Activated CD8-positive, alpha-beta memory T cell treated with anti-CD3 and anti-CD28 coated beads for 24 hours (primary cell): ENCODE measurements at regions not wholly inside any gene's neighbourhood (a gene's known extent, or its start where the extent isn't known, plus 50 kb on each side); places are given as distances from the start of the nearest gene placed in this dataset.

Source experiments
- DNase-seq: peaks from one replicate; pipeline ENCODE4 v3.0.0-alpha.2; 2020

- DNase-seq, result no peak
Measured at GRCh38 chr19:28971049-28971448, 241.9 kb downstream of the UQCRFS1 start.

DNA sequence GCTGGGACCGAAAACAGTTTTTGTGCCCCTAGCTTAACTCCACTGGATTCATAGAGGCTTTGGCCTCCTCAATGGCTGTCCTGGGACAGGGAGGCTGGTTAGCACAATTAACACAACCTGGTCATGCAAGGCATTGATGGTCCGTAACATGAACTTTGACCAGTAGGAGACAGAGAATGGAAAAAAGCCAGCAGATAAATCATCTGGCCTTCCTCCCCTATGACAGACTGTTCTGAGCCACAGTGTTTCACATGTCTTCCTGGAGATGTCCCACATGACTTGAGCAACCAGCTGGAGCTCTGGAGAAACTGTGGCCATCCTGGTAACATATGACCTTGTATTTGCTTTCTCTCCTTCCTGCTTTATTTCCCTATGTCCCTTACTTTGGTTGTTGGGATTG lies 244.2 kb downstream of the UQCRFS1 start:
- DNase-seq, result no peak

DNA sequence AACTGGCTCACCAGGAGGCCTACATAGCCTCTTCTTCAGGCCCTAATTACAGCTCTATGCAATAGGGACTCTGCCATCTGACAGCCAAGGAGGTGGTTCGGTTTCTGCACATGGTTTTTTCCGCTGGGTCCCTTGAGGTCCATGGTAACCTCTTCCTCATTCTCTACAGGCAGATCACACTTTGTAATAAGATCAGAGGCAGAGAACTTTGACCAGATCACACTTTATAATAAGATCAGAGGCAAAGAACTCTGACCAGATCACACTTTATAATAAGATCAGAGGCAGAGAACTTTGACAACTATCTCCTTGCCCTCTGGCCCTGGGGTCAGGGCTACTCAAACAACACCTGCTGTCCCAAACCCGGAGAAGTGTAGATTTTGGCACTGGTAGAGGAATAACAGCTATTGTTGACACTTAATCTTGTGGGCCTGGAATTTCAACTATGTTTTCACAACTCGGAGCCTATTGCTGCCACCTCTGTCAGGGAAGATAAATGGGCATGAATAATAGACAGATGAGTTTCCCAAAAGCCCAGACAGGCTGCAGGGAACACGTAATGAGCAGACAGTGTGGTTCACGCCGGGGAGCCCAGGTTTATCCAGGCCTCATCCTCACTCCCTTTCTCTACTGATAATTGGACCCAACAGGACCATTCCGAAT lies 246.1 kb downstream of the UQCRFS1 start:
- no peak for DNase-seq

GRCh38 chr19:28964500-28964899 lies 248.5 kb downstream of the UQCRFS1 start:
- no peak for DNase-seq

DNA sequence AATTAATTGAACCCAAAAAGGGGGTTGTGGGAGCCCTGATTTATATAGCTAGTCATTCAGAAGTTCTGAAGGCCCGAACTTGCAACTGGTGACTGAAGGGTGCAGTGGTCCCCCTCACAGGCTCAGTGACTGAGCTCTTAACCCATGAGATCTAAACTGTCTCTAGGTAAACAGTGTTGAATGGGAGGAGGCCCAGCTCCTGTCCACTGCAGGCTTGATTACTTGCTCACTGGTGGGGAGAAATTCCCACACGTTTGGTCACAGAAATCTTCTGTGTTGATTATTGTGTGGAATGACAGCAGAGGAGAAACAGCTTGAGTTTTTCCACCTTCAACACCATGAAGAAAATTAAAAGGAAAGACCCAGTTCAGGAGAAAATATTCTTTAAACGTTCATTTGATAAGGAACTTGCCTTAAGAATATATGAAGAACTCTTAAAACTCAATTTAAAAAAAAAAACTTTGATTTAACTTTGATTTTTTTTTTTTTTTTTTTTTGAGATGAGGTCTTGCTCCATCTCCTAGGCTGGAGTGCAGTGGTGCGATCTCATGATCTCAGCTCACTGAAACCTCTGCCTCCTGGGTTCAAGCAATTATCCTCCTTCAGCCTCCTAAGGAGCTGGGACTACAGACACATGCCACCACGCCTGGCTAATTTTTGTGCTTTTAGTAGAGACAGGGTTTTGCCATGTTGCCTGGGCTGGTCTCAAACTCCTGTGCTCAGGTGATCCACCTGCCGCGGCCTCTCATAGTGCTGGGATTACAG lies 249.3 kb downstream of the UQCRFS1 start:
- DNase-seq, result no peak

DNA sequence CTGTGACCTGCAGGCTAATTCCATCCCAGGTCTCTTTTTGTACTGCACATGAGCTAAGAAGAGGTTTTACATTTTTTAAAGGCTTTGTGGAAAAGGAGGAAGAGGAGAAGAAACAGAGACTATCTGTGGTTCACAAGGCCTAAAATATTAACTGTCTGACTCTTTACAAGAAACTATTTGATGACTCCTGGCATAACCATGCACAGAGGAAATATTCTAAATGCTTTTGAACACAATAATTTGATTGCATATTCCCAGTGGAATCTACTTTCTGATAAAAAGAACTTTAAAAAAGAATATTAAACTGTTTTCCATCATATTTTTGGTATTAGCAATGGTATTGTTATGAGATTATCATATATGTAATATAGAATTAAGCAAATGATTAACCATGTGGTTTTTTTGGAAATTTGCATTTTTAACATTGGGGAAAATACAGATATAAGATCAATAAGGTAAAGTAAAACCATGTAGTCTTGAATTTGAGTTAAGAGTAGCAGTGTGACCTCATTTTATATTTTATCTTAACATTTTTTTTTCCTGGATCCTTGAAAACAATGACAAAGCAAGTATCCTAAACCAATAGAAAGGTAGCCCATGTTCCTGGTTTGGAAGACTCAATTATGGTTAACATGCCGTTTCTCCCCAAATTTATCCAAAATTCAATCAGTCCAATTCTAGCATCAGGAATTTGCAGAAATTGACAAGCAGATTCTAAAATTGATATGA lies 251.0 kb downstream of the UQCRFS1 start:
- no peak for DNase-seq

DNA sequence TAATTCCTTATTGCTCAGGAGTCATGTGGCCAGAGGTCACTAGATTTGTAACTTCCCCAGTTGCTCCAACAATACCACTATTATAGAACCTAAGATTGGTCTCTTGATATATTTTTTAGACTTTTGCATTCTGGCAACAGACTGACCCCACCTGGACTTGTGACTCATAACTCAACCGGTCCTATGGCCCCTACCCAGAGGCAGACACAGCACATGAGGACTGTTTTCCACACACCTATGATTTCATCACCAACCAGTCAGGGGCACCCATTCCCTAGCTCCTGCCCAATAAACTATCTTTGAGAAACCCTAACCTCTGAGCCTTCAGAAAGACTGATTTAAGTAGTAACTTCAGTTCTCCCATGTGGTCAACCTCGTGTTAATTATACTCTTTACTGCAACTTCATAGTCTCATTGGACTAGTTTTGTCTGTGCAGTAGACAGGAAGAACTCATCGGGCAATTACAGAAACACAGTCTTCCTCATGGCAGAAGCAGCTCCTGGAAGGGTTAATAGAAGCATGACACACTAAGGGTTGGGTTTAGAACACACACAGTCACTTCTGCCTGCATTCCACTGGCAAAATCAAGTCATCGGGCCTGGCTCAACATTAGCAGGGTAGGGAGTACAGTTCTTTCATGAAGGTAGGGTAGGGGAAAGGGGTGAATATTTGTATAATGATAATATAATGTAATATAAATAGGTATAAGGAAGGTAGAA lies 251.8 kb downstream of the UQCRFS1 start:
- DNase-seq, result no peak

- no peak for DNase-seq
Measured at GRCh38 chr19:28960586-28960985, 252.4 kb downstream of the UQCRFS1 start.

DNA sequence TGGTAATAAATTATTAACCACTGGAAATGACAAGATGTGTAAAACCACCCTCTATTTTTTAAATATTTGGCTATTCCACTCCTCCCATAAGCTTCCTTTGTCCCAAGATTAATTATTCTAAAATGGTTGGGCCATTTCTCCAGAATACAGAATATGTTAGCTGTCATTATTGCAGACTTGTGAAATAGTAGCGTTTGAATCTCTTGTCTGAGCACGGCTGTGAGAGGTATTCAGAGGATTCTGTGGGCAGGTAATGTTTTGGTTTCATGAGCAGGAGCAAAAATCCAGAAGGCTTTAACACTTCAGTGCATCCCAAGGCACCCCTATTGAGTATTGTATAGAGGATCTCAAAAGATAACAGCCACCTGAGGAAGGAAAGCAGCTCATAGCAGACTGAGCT lies 256.0 kb downstream of the UQCRFS1 start:
- no peak for DNase-seq

GRCh38 chr19:28956421-28956820 lies 256.5 kb downstream of the UQCRFS1 start:
- no peak for DNase-seq

DNA sequence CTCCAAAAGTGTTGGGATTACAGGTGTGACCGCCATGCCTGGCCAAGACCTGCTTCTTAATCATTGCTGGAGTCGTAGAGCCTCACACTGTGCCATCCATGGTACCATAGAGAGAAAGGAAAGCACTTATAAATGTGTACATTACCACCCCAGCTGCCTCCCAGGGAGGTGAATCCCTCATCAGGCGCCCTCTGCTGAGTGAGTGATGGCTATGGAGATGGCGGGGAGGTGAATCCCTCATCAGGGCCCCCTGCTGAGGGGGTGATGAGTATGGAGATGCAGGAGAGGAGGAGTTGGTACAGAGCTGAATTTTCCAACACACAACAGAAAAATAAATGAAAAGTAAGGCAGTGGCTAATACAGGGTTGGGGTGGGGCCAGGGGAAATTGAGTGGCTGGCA lies 263.4 kb downstream of the UQCRFS1 start:
- no peak for DNase-seq

DNA sequence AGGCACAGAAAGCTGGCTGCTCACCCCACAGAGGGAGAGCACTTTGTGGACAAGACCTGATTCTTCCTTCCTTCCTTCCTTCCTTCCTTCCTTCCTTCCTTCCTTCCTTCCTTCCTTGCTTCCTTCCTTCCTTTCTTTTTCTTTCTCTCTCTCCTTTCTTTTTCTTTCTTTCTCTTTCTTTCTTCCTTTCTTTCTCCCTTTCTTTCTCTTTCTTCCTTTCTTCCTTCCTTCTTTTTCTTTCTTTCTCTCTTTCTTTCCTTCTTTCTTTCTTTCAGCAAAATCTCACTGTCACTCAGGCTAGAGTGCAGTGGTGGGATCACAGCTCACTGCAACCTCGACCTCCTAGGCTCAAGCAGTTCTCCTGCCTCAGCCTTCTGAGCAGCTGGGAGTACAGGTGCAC lies 263.9 kb downstream of the UQCRFS1 start:
- DNase-seq, result no peak

GRCh38 chr19:28948566-28948965 lies 264.4 kb downstream of the UQCRFS1 start:
- no peak for DNase-seq

GRCh38 chr19:28948026-28948425 lies 264.9 kb downstream of the UQCRFS1 start:
- DNase-seq, result no peak

DNA sequence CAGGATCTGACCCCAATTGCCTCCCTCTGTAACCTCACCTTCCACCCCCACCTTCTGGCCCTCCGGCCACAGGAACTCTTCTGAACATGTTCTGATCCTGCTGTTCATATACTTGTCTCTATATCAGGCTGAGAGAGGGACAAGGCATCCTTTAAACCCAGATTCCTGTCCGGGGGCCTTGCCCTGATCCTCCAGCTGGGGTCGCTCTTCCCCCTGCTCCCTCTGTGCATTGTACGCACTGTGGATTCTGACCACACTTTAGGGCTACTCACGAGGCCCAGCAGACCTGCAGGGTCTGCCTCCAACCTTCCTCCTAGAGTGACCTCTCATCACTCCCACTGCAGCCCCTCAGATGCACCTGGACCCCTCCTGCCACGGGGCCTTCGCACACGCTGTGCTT lies 269.3 kb downstream of the UQCRFS1 start:
- DNase-seq, result no peak

DNA sequence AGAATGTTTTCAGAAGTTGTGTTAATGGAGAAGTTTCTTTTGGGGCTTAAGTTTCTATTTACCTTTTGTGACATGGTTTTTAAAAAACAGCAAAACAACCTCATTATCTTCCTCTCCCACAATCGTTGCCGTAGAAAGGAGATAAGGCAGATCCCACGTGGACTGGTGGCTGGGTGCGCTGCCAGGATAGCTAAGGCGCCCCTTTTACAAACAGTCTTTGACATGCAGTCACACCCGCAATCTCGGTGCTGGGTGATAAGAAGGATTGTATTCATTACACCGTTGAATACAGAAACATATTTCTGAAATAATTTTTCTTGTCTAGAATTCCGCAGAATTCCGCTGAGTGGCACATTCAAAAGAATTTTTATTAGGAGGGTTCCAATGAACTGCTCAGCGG lies 271.1 kb downstream of the UQCRFS1 start:
- DNase-seq, result no peak

DNA sequence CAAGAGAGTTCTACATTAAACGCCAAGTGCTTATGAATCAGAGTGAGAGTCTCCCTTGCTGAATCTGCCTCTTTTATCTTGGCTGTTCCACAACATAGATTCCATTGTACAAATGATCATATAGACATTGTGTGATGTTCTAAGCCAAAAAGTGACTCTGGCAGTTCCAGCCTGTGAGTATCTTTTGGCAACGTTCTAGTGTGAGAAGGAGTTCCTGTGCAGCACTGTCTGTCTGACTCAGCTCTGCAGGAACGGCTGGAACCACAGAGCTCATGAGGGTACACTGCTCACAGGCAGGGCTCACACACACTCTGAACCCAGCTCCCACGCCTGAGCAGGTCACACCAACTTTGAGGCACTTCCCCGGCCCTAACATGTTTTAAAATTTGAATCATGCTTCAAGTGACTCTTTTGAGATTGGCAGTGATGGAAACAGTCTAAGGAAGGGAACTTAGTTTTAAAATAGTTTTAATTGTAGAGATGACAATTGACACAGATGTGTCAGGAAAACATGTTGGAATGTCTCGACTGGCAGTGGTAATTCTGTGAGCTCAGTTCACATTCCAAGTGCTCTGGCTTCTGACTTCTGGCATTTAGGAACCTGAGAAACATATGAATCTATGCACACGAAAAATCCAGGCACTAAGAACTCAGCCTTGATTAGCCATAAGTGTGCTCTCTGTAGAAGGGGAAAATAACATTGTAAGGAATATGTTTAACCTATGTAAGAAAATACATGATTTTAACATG lies 272.0 kb downstream of the UQCRFS1 start:
- no peak for DNase-seq

DNA sequence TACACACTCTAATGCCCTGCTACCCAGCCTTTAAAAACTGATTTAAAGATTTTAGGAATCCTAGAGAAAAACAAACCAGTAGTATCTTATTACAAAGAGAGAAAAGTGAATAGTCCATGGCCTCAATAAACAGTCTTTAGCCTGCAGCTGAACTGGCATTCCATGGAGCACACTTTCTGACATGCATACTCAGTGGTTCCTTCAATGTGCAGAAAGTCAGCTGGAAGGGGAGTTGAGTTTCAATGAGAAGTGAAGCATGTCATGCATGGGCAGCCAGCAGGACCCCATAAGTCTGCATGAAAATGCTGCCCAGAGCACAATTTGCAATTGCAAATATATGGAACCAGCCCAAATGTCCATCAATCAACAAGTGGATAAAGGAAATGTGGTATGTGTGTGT lies 273.7 kb downstream of the UQCRFS1 start:
- DNase-seq, result no peak

DNA sequence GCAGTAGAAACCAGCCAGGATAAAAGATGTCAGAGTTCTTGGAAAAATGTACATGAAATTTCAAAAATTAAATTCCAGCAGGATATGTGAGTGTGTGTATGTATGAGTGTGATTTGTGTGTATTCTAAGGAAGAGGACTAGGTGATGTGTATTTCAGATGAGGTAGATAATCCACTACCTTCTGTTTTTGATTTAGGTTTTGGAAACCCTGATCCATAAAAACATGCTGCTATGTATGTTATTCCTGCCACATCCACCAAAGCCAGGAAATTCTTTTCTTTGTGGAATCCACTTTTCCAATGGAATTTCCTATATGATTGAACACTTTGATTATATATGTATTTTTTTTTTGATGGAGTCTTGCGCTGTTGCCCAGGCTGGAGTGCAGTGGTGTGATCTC lies 276.9 kb downstream of the UQCRFS1 start:
- DNase-seq, result no peak

- no peak for DNase-seq
Measured at GRCh38 chr19:28934631-28935030, 278.3 kb downstream of the UQCRFS1 start.

DNA sequence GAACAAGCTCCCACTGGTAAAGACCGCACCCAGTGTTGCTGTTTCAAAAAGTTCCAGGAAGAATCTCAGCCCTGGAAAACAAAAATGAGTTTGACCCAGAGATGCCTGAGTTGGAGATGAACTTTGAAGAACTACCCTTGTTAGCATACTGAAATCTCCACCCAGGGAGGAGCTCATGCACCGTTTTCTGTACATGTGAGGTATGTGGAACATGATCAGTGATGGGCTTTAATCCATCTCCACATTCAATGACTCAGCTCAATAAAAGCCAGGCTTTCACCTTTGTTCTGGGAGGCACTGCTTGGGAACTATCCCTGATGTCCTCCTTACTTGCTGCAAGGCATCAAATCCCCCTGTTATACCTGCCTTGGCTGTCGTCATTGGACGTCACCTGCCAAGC lies 279.9 kb downstream of the UQCRFS1 start:
- no peak for DNase-seq

- DNase-seq, result no peak
Measured at GRCh38 chr19:28932446-28932845, 280.5 kb downstream of the UQCRFS1 start.

GRCh38 chr19:28929006-28929405 lies 283.9 kb downstream of the UQCRFS1 start:
- no peak for DNase-seq
